ENCODE measurements at regions not wholly inside any gene's neighbourhood (a gene's known extent, or its start where the extent isn't known, plus 50 kb on each side); places are given as distances from the start of the nearest gene placed in this dataset.

DNA sequence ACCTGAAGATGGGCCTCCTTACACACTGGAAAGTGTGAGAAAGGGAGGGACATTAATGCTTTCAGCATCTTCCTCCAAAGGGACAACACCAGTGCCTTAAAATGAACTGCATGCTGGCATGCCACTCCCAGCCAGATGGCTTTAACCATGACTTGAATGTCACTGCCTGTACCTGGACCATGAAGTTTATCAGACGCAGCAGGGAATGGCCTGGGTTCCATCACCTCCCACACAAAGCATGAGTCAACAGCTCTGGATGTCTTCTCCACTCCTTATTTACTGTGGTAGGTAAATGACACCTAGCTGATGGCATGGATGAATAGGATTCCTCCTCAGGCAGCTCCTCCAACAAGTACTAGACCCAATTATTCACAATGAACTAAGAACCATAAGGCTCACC, 645.6 kb downstream of the SOX5 start:
- Histone ChIP-seq H3K23ac (ENCODE audit: insufficient read length, low read depth, low read length) (no peak overlapping the region), H4K5ac (ENCODE audit: insufficient read length, low read depth, low read length) (no peak overlapping the region), H3K9me3 (ENCODE audit: control insufficient read depth, low read depth, low read length) (no peaks in the 10 kb centered on the region), H4K8ac (replicated peaks; ENCODE audit: insufficient read length, low read depth, low read length) (no peak overlapping the region), H2BK120ac (ENCODE audit: low read depth, low read length, poor library complexity, severe bottlenecking) (no peak overlapping the region), H3K56ac (ENCODE audit: insufficient read length, low read depth, low read length) (no peak overlapping the region), H4K20me1 (ENCODE audit: control insufficient read depth, insufficient read depth, insufficient read length) (no peaks in the 10 kb centered on the region), H2AFZ (ENCODE audit: low read length) (no peak overlapping the region), H3T11ph (ENCODE audit: low read length) (no peak overlapping the region), H3K9ac (ENCODE audit: extremely low read depth, insufficient read length, low read length) (no peak overlapping the region), H3K79me1 (ENCODE audit: insufficient read depth, low read depth, low read length, poor library complexity, severe bottlenecking) (no peaks in the 10 kb centered on the region), H3K14ac (ENCODE audit: insufficient read depth, low read length) (no peak overlapping the region), H2BK15ac (ENCODE audit: low read depth, low read length) (no peak overlapping the region), H3K4me1 (ENCODE audit: insufficient read depth, low read length) (no peaks in the 10 kb centered on the region), H3K4ac (ENCODE audit: low read depth, low read length) (no peak overlapping the region), H3K23me2 (ENCODE audit: insufficient read length, low read depth, low read length, poor library complexity, severe bottlenecking) (no peaks in the 10 kb centered on the region), H2BK5ac (ENCODE audit: insufficient read length, low read length) (no peak overlapping the region), H3K4me2 (ENCODE audit: insufficient read depth, insufficient read length, low read length) (no peak overlapping the region), H3K27ac (ENCODE audit: insufficient read length, low read depth, low read length) (no peak overlapping the region), H2BK20ac (ENCODE audit: low read depth, low read length, poor library complexity, severe bottlenecking) (no peak overlapping the region), H3K18ac (ENCODE audit: insufficient read length, low read depth, low read length) (no peak overlapping the region), H4K91ac (ENCODE audit: insufficient read length, low read depth, low read length) (no peak overlapping the region), H2AK5ac (ENCODE audit: insufficient read length, low read length) (no peak overlapping the region), H3K27me3 (ENCODE audit: insufficient read depth, low read length) (no peaks in the 10 kb centered on the region), H3K79me2 (ENCODE audit: insufficient read depth, low read length) (no peaks in the 10 kb centered on the region), H2BK12ac (ENCODE audit: insufficient read length, low read depth, low read length) (no peak overlapping the region)
- Mint-ChIP-seq H3K9me3 (no peaks in the 10 kb centered on the region; a peak in 1 of 5 replicates), H3K36me3 (ENCODE audit: insufficient read depth in 1 of 3, low read depth in 3 of 3) (0 out of 7 replicates have a peak, but pooled peaks cover 0 to 1% (median 0%) of the 10 kb centered on the region in 3 experiments), H3K4me3 (no peak overlapping the region), H3K27me3 (ENCODE audit: low read depth) (no peaks in the 10 kb centered on the region), H3K4me1 (peaks cover 3 to 4% of the 10 kb centered on the region in 2 experiments; a peak in 2 of 4 replicates), H3K27ac (no peak overlapping the region)
- TF ChIP-seq, protein P1, sequence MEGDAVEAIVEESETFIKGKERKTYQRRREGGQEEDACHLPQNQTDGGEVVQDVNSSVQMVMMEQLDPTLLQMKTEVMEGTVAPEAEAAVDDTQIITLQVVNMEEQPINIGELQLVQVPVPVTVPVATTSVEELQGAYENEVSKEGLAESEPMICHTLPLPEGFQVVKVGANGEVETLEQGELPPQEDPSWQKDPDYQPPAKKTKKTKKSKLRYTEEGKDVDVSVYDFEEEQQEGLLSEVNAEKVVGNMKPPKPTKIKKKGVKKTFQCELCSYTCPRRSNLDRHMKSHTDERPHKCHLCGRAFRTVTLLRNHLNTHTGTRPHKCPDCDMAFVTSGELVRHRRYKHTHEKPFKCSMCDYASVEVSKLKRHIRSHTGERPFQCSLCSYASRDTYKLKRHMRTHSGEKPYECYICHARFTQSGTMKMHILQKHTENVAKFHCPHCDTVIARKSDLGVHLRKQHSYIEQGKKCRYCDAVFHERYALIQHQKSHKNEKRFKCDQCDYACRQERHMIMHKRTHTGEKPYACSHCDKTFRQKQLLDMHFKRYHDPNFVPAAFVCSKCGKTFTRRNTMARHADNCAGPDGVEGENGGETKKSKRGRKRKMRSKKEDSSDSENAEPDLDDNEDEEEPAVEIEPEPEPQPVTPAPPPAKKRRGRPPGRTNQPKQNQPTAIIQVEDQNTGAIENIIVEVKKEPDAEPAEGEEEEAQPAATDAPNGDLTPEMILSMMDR (conservative IDR thresholded peaks at IDR 0.05): no peak
- no CpG with 5 or more reads among the region's 1 CpG for WGBS (ENCODE audit: extremely low coverage, insufficient read length, low lambda C conversion rate)
- DNase-seq: no peak
